ENCODE measurements at regions not wholly inside any gene's neighbourhood (a gene's known extent, or its start where the extent isn't known, plus 50 kb on each side); places are given as distances from the start of the nearest gene placed in this dataset.

GRCh38 chr17:34110315-34110714 lies 144.8 kb upstream of the CCL2 start:
- ATAC-seq (ENCODE audit: low read depth), result no peak
- no peak overlapping the region for H2AFZ ChIP-seq (ENCODE audit: insufficient read depth, low read depth, low read length, poor library complexity, severe bottlenecking)
- CTCF ChIA-PET, result no interaction called here
- H3K9ac ChIP-seq (ENCODE audit: low read length), result no peak overlapping the region
- WGBS (ENCODE audit: insufficient coverage), result 85% methylated on average over 4 of the region's 6 CpGs
- TF ChIP-seq CTCF (IDR thresholded peaks at IDR 0.05), result no peak
- TF ChIP-seq EZH2 (IDR thresholded peaks at IDR 0.05; ENCODE audit: borderline replicate concordance, insufficient read depth, low read depth, low read length, poor library complexity, severe bottlenecking), result no peak
- DNase-seq, result no peak
- Mint-ChIP-seq H3K9me3 (ENCODE audit: insufficient read depth) (no peaks in the 10 kb centered on the region), H3K4me3 (no peak overlapping the region), H3K27me3 (peaks cover 35% of the 10 kb centered on the region), H3K4me1 (no peaks in the 10 kb centered on the region), H3K27ac (no peak overlapping the region)
- POLR2A ChIA-PET, result no interaction called here
- H3K79me2 ChIP-seq (ENCODE audit: control insufficient read depth, insufficient read depth, low read length), result no peaks in the 10 kb centered on the region
- no peaks in the 10 kb centered on the region for H4K20me1 ChIP-seq (ENCODE audit: control insufficient read depth, insufficient read depth, low read length, poor library complexity, severe bottlenecking)
- H3K9me3 ChIP-seq (ENCODE audit: control extremely low read depth in 1 of 3, control insufficient read depth in 2 of 3, insufficient read depth in 1 of 3, low read length in 2 of 3), result no peaks in the 10 kb centered on the region
- H3K4me3 ChIP-seq (ENCODE audit: control extremely low read depth in 1 of 5, extremely low read depth in 1 of 5, insufficient read depth in 1 of 5, low read depth in 2 of 5, low read length in 4 of 5), result no peak overlapping the region
- peaks cover 0 to 16% (median 4%) of the 10 kb centered on the region in 4 experiments for H3K27me3 ChIP-seq (replicated peaks in 1 of 4; ENCODE audit: control extremely low read depth in 1 of 4, control insufficient read depth in 3 of 4, insufficient read depth in 4 of 4, low read length in 3 of 4)
- no peak overlapping the region for H3K4me2 ChIP-seq (replicated peaks; ENCODE audit: low read depth, low read length, poor library complexity, severe bottlenecking)
- H3K4me1 ChIP-seq (ENCODE audit: control insufficient read depth in 2 of 2, insufficient read depth in 2 of 2, low read length in 2 of 2), result no peaks in the 10 kb centered on the region
- H3K27ac ChIP-seq (ENCODE audit: low read length in 2 of 2), result no peak overlapping the region
- no peaks in the 10 kb centered on the region for H3K36me3 ChIP-seq (replicated peaks in 1 of 2; ENCODE audit: control extremely low read depth in 1 of 2, control insufficient read depth in 1 of 2, extremely low read depth in 1 of 2, insufficient read depth in 2 of 2, low read length in 1 of 2)
- intact Hi-C loops (cut with micrococcal nuclease), result no loop called here

- Histone ChIP-seq H3K9me3 (ENCODE audit: control extremely low read depth in 1 of 3, control insufficient read depth in 2 of 3, insufficient read depth in 1 of 3, low read length in 2 of 3) (no peaks in the 10 kb centered on the region), H3K4me2 (replicated peaks; ENCODE audit: low read depth, low read length, poor library complexity, severe bottlenecking) (no peak overlapping the region), H3K27ac (ENCODE audit: low read length in 2 of 2) (no peak overlapping the region), H3K79me2 (ENCODE audit: control insufficient read depth, insufficient read depth, low read length) (no peaks in the 10 kb centered on the region), H4K20me1 (ENCODE audit: control insufficient read depth, insufficient read depth, low read length, poor library complexity, severe bottlenecking) (no peaks in the 10 kb centered on the region), H3K4me3 (ENCODE audit: control extremely low read depth in 1 of 5, extremely low read depth in 1 of 5, insufficient read depth in 1 of 5, low read depth in 2 of 5, low read length in 4 of 5) (no peak overlapping the region), H2AFZ (ENCODE audit: insufficient read depth, low read depth, low read length, poor library complexity, severe bottlenecking) (no peak overlapping the region), H3K4me1 (ENCODE audit: control insufficient read depth in 2 of 2, insufficient read depth in 2 of 2, low read length in 2 of 2) (no peaks in the 10 kb centered on the region), H3K27me3 (replicated peaks in 1 of 4; ENCODE audit: control extremely low read depth in 1 of 4, control insufficient read depth in 3 of 4, insufficient read depth in 4 of 4, low read length in 3 of 4) (peaks cover 0 to 16% (median 4%) of the 10 kb centered on the region in 4 experiments), H3K36me3 (replicated peaks in 1 of 2; ENCODE audit: control extremely low read depth in 1 of 2, control insufficient read depth in 1 of 2, extremely low read depth in 1 of 2, insufficient read depth in 2 of 2, low read length in 1 of 2) (no peaks in the 10 kb centered on the region), H3K9ac (ENCODE audit: low read length) (no peak overlapping the region)
- DNase-seq (no peak), ATAC-seq (ENCODE audit: low read depth) (no peak)
- POLR2A ChIA-PET, result no interaction called here
- Mint-ChIP-seq H3K4me3 (no peak overlapping the region), H3K9me3 (ENCODE audit: insufficient read depth) (no peaks in the 10 kb centered on the region), H3K27ac (no peak overlapping the region), H3K27me3 (peaks cover 22% of the 10 kb centered on the region), H3K4me1 (no peaks in the 10 kb centered on the region)
- no peak for TF ChIP-seq EZH2 (IDR thresholded peaks at IDR 0.05; ENCODE audit: borderline replicate concordance, insufficient read depth, low read depth, low read length, poor library complexity, severe bottlenecking)
- TF ChIP-seq CTCF (IDR thresholded peaks at IDR 0.05), result no peak
- CTCF ChIA-PET, result no interaction called here
- intact Hi-C loops (cut with micrococcal nuclease), result no loop called here
- 94% methylated on average over 2 of the region's 2 CpGs for WGBS (ENCODE audit: insufficient coverage)
Observed at GRCh38 chr17:34113089-34113488, 142.0 kb upstream of the CCL2 start.
